SK-N-SH (cell line): ENCODE measurements at regions not wholly inside any gene's neighbourhood (a gene's known extent, or its start where the extent isn't known, plus 50 kb on each side); places are given as distances from the start of the nearest gene placed in this dataset.

ENCODE experiments used
- CHD2 ChIP-seq: fragments of 150-350 bp; IDR thresholded peaks from 2 replicates; pipeline ENCODE4 v1.6.1; 2018; ENCODE audit warnings: low read length; ENCODE audit not compliant: partially characterized antibody
- CTCF ChIP-seq: fragments of 200-600 bp; sonication (generic); IDR thresholded peaks from 2 replicates; pipeline ENCODE4 v1.6.1; 2017; ENCODE audit warnings: antibody characterized with exemption, mild to moderate bottlenecking, moderate library complexity
- EP300 ChIP-seq, 2 experiments: IDR thresholded peaks; 2 replicates each; pipeline versions ENCODE4 v1.4.0 to v1.6.1; 2012; ENCODE audit warnings: borderline replicate concordance in 1 of 2, low read depth in 1 of 2, low read length in 1 of 2
- EZH2phosphoT487 ChIP-seq: fragments of 200-600 bp; sonication (generic); IDR thresholded peaks from 2 replicates; pipeline ENCODE4 v1.6.1; 2017; ENCODE audit warnings: low read depth, mixed run types, mild to moderate bottlenecking, antibody characterized with exemption, moderate library complexity, borderline replicate concordance
- FOSL2 ChIP-seq: IDR thresholded peaks from 2 replicates; pipeline ENCODE4 v1.4.0; 2012; ENCODE audit warnings: low read depth, mild to moderate bottlenecking, moderate library complexity, borderline replicate concordance
- FOXJ3 ChIP-seq: sonication (generic); formaldehyde crosslinking; IDR thresholded peaks from 2 replicates; pipeline ENCODE4 v1.5.1; 2020; ENCODE audit warnings: mild to moderate bottlenecking, missing genetic modification reagents
- FOXM1 ChIP-seq: IDR thresholded peaks from 2 replicates; pipeline ENCODE4 v1.4.0; 2012; ENCODE audit warnings: low read depth, mild to moderate bottlenecking
- GATA2 ChIP-seq: sonication (generic); formaldehyde crosslinking; IDR thresholded peaks from 2 replicates; pipeline ENCODE4 v1.5.0; 2020; ENCODE audit warnings: mild to moderate bottlenecking, missing genetic modification reagents
- IRF3 ChIP-seq: fragments of 150-350 bp; IDR thresholded peaks from 2 replicates; pipeline ENCODE4 v1.6.1; 2016; ENCODE audit warnings: mild to moderate bottlenecking, low read depth, low read length
- JUND ChIP-seq: IDR thresholded peaks from 2 replicates; pipeline ENCODE4 v1.4.0; 2012
- MAX ChIP-seq: IDR thresholded peaks from 2 replicates; pipeline ENCODE4 v1.4.0; 2012; ENCODE audit warnings: low read depth
- MEF2A ChIP-seq: IDR thresholded peaks from 2 replicates; pipeline ENCODE4 v1.4.0; 2012; ENCODE audit warnings: low read depth, borderline replicate concordance
- MXI1 ChIP-seq: IDR thresholded peaks from 2 replicates; pipeline ENCODE4 v1.6.1; 2012; ENCODE audit warnings: mild to moderate bottlenecking, low read depth, low read length, improper control_type of control experiment
- NRF1 ChIP-seq: IDR thresholded peaks from 2 replicates; pipeline ENCODE4 v1.6.1; 2012; ENCODE audit warnings: low read depth, mild to moderate bottlenecking, low read length
- RCOR1 ChIP-seq: fragments of 150-350 bp; IDR thresholded peaks from 2 replicates; pipeline ENCODE4 v1.6.1; 2017; ENCODE audit warnings: antibody characterized with exemption, low read length
- RXRA ChIP-seq: IDR thresholded peaks from 2 replicates; pipeline ENCODE4 v1.4.0; 2012; ENCODE audit warnings: low read depth, mild to moderate bottlenecking, borderline replicate concordance
- SIN3A ChIP-seq: IDR thresholded peaks from 2 replicates; pipeline ENCODE4 v1.6.1; 2012; ENCODE audit warnings: low read depth, mild to moderate bottlenecking, low read length, moderate library complexity, borderline replicate concordance
- TAF1 ChIP-seq: IDR thresholded peaks from 2 replicates; pipeline ENCODE4 v1.6.1; 2012; ENCODE audit warnings: low read depth, mild to moderate bottlenecking, low read length, moderate library complexity, borderline replicate concordance
- TEAD4 ChIP-seq: IDR thresholded peaks from 2 replicates; pipeline ENCODE4 v1.4.0; 2012; ENCODE audit warnings: mild to moderate bottlenecking, borderline replicate concordance; ENCODE audit not compliant: insufficient read depth
- USF1 ChIP-seq: IDR thresholded peaks from 2 replicates; pipeline ENCODE4 v1.4.0; 2012; ENCODE audit warnings: low read depth, borderline replicate concordance
- YY1 ChIP-seq: IDR thresholded peaks from 2 replicates; pipeline ENCODE4 v1.4.0; 2012; ENCODE audit warnings: low read depth, mild to moderate bottlenecking

- peak; percentile 77; the same call in 1 of the 2 replicates for TF ChIP-seq RXRA
- TF ChIP-seq FOXJ3 (CRISPR knock-in tag), result no peak
- no peak for TF ChIP-seq NRF1
- no peak for TF ChIP-seq SIN3A
- no peak for TF ChIP-seq FOXM1
- 0 out of 2 replicates have a peak, but pooled peaks have one; percentile 37 for TF ChIP-seq MXI1
- TF ChIP-seq FOSL2, result peak; percentile 70; the same call in 1 of the 2 replicates
- no peak for TF ChIP-seq TAF1
- no peak for TF ChIP-seq RCOR1
- TF ChIP-seq GATA2 (CRISPR knock-in tag), result no peak
- TF ChIP-seq IRF3, result no peak
- no peak; the same call in 1 of the 2 replicates for TF ChIP-seq CTCF
- TF ChIP-seq USF1, result peak; percentile 68; the same call in 1 of the 2 replicates
- TF ChIP-seq CHD2, result no peak
- no peak; the same call in 1 of the 2 replicates for TF ChIP-seq JUND
- TF ChIP-seq MEF2A, result no peak
- TF ChIP-seq EZH2phosphoT487, result no peak
- peak in 1 of 2 experiments; percentile 77; a peak in 2 of 4 replicates for TF ChIP-seq EP300 (IDR thresholded peaks at IDR 0.05; ENCODE audit: borderline replicate concordance in 1 of 2, low read depth in 1 of 2, low read length in 1 of 2)
- peak; percentile 75; the same call in 1 of the 2 replicates for TF ChIP-seq TEAD4
- TF ChIP-seq YY1, result 0 out of 2 replicates have a peak, but pooled peaks have one; percentile 19
- peak; percentile 70 for TF ChIP-seq MAX
These were observed 145.0 kb downstream of the SEC14L1 start (continued) for GRCh38 chr17:77285594-77286390.
